GM21381 (cell line): ENCODE measurements at regions not wholly inside any gene's neighbourhood (a gene's known extent, or its start where the extent isn't known, plus 50 kb on each side); places are given as distances from the start of the nearest gene placed in this dataset.

Experiments used
- ATAC-seq: cut with Tn5 transposase; IDR thresholded peaks from one replicate; pipeline ENCODE4 v1.9.1; 2021; ENCODE audit warnings: mild to moderate bottlenecking, moderate library complexity; ENCODE audit not compliant: unreplicated experiment

DNA sequence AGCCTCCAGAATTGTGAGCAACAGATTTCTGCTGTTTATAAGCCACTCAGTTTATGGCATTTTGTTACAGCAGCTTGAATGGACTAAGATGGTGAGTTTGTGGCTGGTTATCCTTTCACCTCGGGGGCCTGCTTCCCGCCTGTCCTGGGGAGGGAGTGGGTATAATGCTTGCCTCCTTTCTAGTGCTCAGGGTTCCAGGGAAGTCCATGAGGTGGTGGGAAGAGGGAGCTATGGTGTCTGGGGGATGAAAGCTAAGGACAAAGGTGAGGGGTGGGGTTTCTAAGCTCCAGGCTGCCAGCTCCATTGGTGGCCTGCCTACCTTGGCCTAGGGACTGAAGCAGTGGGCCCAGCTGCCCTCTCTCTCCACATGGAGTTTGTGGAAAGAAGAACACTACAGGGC lies 50.2 kb upstream of the SDK2 start:
- ATAC-seq = no peak

GRCh38 chr17:73695035-73695738 lies 50.9 kb upstream of the SDK2 start:
- no peak for ATAC-seq

- ATAC-seq = no peak
Measured at GRCh38 chr17:73696251-73696650, 52.0 kb upstream of the SDK2 start.

DNA sequence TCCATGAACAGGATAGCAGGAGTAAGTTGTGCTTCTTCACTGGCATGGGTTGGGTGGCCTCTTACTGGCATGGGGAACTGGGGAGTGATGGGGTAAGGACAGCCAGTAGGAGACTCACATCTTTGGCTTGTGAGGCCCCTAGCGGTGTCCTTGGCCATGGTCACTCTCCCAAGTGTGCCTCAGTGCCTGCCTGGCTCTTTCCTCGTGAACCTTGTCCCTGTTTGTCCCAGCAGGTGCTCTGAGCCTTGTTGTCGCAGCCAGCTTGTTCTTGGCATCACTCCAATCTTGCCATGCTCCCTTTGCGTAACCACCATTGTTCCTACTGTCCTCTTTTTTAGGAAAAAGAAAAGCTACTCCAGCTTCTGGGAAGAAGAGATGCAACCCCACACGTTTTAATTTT lies 53.6 kb upstream of the SDK2 start:
- ATAC-seq = no peak

DNA sequence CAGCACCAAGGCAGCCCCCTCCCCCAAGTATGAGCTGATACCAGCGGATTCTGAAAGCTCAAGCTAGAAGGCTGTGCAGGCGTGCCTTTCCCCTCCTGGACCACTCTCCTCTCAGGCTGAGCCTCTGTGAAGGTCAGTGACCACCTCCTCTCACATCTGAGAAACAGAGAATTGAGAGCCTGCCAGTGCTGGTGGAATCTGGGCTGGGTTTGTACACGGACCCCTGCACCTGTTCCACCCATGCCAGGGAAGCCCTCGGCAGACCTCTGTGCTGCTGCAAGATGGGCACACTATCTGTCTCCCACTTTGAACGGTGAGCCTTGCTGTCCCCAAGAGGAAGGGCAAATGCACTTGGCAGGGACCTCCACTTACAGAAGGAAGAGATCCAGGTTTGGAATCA lies 54.7 kb upstream of the SDK2 start:
- no peak for ATAC-seq

GRCh38 chr17:73701701-73702100 lies 57.5 kb upstream of the SDK2 start:
- ATAC-seq = no peak

- ATAC-seq = no peak
Measured at GRCh38 chr17:73703192-73703591, 58.9 kb upstream of the SDK2 start.

DNA sequence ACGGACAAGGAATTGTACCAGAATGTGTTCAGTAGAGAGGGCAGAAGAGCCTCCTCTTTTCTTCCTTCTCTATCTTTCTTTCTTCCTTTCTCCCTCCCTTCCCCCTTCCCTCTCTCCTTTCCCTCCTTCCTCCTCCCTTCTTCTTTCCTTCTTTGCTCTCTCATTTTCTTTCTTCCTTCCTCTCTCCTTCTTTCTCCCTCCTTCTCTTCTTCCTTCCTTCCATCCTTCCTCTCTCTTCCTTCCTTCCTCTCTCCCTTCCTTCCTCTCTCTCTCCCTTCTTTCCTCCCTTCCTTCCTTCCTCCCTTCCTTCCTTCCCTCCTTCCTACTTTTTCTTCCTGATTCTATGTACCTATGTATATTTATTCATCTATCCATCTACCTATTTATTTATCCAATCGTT lies 59.7 kb upstream of the SDK2 start:
- no peak for ATAC-seq

DNA sequence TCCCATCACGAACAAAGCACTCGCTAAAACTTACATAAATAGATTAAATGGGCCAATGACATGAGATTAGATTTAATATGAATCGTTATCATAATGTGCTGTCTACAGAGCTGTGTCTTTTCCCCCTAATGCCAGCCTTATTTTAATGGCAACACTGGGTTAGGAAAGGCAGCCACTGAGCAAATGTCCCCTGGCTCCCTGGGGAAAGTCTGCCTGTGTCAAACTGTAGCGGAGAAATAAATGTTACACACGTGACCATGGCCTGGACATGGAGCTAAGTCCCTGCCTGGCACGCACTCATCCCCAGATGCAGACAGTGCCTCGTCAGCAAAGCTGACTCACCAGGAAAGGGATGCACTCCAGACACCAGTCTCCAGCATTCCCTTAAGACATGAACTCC lies 61.3 kb upstream of the SDK2 start:
- ATAC-seq = no peak

GRCh38 chr17:73706428-73706827 lies 62.2 kb upstream of the SDK2 start:
- ATAC-seq = no peak

DNA sequence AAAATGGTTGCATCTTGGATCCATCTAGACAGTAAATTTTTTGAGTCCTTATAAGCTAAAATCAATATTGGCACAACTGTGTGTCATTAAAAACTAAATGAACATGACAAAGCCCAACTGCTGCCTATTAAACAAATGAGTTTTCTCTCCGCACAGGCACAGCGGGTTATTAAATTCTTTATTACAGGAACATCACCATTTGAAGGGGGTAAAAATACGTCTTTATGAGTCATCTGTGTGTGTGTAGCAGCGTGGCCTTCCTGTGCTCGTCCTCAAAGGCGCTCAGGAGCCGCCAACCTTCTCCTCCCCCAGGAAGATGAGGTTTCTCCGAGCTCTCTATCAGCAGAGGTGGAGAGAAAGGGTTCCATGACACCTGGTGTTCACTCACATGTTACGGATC lies 62.6 kb upstream of the SDK2 start:
- no peak for ATAC-seq

- no peak for ATAC-seq
Measured at GRCh38 chr17:73707358-73707757, 63.1 kb upstream of the SDK2 start.

DNA sequence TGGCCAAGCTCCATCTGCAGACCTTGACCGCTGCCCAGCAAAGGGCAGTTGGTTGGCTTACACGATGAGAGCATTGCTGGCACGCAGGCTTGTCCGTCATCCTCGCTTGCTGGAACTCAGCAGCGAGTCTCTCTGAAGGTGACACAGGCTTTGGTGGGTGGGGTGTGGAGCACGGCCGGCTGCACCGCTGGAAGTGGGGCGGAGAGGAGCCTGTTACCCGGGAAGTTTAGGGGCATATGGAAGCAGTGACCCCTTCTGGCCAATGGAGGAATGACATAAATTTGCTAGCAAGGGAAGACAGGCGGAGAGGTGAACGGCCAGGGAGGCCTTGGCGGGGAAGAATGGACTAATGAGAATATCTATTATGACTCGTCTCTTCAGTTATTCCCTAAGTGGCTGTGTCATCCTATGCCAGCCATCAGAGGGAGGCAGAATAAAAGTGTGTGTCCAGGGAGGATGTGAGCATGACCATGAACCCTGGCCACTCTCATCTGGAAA lies 65.9 kb upstream of the SDK2 start:
- no peak for ATAC-seq

DNA sequence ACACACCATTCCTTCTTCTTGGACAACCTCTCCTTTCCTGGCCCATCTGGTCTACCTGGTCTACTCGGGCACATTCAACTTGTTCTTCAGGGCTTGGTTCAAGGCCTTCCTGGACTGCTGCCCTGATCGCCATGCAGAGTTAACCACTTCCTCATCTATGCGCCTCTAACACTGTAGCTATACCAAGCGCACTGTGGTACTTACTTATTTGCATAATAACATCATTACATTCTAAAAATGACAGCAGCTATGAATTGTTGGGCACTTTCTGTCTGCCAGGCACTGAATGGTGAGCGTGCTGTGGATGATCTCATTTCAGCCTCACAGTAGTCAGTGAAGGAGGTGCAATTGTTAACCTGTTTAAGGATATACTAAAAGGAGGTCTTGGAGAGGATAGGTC lies 66.9 kb upstream of the SDK2 start:
- no peak for ATAC-seq

DNA sequence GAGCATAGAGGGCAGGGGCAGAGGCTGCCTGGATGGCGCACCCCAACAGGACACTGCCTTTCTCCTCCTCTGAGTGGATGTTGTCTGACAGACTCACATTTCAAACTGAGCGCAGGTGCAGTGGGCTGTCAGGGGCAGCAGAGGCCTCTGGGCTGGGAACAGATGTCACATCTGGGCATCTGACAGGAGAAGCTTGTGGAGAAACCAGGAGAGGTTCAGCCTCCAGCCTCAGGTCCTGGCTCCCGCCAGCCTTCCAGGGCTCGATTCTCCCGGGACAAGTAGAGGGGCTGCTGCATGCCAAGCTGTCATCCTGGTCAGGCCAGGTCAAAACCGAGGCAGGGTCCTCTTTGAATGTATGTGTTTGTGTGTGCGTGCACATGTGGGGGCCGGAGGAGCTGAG lies 67.7 kb upstream of the SDK2 start:
- ATAC-seq = no peak

DNA sequence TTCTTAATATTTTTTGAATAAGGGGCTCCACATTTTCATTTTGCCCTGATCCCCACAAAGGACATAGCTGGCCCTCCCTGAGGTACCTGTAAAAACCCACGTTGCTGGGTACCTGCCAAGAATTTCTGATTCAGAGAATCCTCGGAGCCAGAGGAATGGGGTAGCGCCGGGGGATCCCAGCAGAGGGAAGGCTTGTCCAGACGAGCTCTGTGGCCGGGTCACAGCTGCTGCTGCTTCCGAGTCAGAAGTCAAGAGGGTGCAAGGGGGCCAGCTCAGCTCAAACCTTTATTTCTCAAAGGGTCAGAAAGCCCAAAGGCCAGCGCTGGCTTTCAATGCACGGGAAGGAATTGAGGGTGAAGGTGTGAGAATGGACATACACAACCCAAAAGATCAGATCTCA lies 68.9 kb upstream of the SDK2 start:
- no peak for ATAC-seq

- no peak for ATAC-seq
Measured at GRCh38 chr17:73715769-73716168, 71.5 kb upstream of the SDK2 start.

DNA sequence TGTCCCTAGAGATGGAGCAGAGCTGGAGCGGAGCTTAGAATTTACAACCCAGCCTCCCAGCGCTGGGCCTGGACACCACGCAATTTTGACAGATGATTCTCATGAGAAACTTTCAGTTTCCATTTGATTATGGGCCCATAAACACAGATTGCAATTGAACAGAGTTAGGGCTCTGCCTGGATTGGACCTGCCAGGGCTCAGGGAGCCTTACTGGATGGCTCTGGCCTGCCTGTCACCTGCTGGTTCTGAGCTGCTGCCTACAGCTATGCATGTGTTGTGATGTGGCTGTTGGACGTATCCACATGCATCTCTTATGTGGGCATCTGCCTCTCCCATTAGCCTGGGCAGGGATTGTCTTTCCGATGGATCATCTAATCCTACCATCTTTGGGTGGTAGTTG lies 73.4 kb upstream of the SDK2 start:
- ATAC-seq = no peak

DNA sequence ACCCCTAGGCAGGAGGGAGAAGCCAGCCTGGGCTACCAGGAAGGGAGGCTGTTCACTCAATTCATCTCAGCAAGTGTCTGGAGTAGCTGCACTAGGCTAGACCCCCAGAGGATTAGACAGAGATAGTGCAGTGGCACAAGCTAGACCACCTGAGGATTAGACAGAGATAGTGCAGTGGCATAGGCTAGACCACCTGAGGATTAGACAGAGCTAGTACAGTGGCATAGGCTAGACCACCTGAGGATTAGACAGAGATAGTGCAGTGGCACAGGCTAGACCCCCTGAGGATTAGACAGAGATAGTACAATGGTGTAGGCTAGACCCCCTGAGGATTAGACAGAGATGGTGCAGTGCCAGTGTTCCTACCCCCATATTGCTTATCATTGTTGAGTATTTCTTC lies 74.1 kb upstream of the SDK2 start:
- no peak for ATAC-seq

- no peak for ATAC-seq
Measured at GRCh38 chr17:73718912-73719311, 74.7 kb upstream of the SDK2 start.

GRCh38 chr17:73719588-73720071 lies 75.4 kb upstream of the SDK2 start:
- no peak for ATAC-seq

DNA sequence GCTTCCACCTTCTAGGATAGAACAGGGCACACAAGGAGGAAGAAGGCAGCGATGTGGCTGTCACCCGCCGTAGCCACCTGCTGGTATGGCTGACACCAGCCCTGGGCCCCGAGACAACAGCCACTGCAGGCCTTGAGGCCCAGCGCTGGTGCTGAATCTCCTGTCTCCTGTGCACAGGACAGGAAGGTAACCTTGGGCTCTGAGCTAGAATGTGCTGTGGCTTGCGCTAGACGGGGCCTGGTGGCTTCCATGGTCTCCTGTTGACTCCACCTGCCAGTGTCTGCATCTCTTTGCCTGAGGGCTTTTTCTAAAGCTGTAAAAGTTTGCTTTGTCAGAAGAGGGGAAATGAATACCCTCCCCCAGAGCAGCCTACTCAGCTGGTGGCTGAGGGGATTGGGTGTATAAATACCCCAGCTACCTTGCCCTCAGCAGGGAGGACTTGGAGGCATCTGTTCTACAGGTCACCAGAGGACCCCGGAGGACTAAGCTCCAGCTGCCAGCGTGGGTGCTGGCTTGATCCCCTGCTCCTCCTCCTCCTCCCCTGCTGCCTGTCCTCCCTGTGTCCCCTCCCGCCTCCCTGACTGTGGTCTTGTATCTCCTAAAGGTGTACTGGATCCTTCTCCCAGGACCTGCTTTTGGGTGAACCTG lies 76.1 kb upstream of the SDK2 start:
- no peak for ATAC-seq

DNA sequence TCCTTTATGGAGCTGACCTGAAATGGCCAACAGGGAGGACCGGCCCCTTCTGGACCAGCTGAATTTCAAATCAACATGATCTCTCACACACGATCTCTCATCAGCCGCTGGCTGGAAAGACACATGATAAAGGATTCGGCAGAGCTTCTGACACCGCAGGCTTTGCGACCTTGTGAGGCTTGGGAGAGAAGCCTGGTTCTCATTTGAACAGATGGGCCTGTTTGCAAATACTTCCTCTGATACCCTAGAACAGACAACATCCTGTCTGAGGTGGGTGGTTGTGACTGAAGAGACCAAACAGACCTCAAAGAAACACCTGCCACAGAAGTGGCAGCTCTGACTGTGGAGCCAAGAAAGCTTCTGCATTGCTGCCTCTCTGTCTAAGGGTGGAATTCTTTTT lies 77.9 kb upstream of the SDK2 start:
- ATAC-seq = no peak
